Endothelial cell of umbilical vein (primary cell): ENCODE measurements at regions not wholly inside any gene's neighbourhood (a gene's known extent, or its start where the extent isn't known, plus 50 kb on each side); places are given as distances from the start of the nearest gene placed in this dataset.

Experiments
- BruUV-seq: library from RNA; stranded (reverse); fragments of 400-500 nt; replicated peaks from 2 replicates; lab custom pipeline; 2021; lab: Mats Ljungman, UMichigan
- CTCF ChIA-PET: fragments of 300-600, 350-600 bp; sonication (Branson Sonifier 250); formaldehyde crosslinking; loops from one replicate; lab custom pipeline; 2021; ENCODE audit warnings: antibody characterized with exemption, inconsistent platforms; lab: Charles Lee
- POLR2A ChIA-PET: fragments of 300-600, 350-600 bp; sonication (Branson Sonifier 250); formaldehyde crosslinking; loops from one replicate; lab custom pipeline; 2021; ENCODE audit warnings: antibody characterized with exemption, inconsistent platforms; lab: Charles Lee
- DNase-seq: peaks from one replicate; pipeline ENCODE4 v3.0.0-alpha.2; 2011; ENCODE audit warnings: low read depth, low spot score
- FAIRE-seq: peaks from 2 replicates; lab custom pipeline; 2011; peaks lifted over from hg19 to GRCh38; lab: Jason Lieb, UNC
- H2AFZ ChIP-seq: 2 replicates; pipeline ENCODE4 v1.6.0; 2012; ENCODE audit warnings: low read depth, low read length, control low read depth, inconsistent platforms
- H3K27ac ChIP-seq: 2 replicates; pipeline ENCODE4 v1.5.1; 2011; ENCODE audit warnings: low read depth, mild to moderate bottlenecking, control low read depth, low read length, moderate library complexity; ENCODE audit not compliant: insufficient read depth
- H3K27me3 ChIP-seq, 2 experiments: 2 replicates each; pipeline versions ENCODE4 v1.6.0 to v1.6.1; 2011; ENCODE audit warnings: low read length in 2 of 2, mixed read lengths in 1 of 2; ENCODE audit not compliant: control insufficient read depth in 2 of 2, insufficient read depth in 2 of 2
- H3K36me3 ChIP-seq, 2 experiments: 2 replicates in 1 of 2; 3 replicates in 1 of 2; pipeline ENCODE4 v1.5.1; 2011; ENCODE audit warnings: low read length in 2 of 2, mild to moderate bottlenecking in 1 of 2, moderate library complexity in 1 of 2; ENCODE audit not compliant: control insufficient read depth in 2 of 2, insufficient read depth in 2 of 2; ENCODE audit errors: extremely low read depth in 1 of 2
- H3K4me1 ChIP-seq: 3 replicates; pipeline ENCODE4 v1.5.1; 2011; ENCODE audit warnings: mild to moderate bottlenecking, low read length; ENCODE audit not compliant: control insufficient read depth, insufficient read depth; ENCODE audit errors: extremely low read depth
- H3K4me2 ChIP-seq: 2 replicates; pipeline ENCODE4 v1.6.1; 2011; ENCODE audit warnings: low read length, control low read depth, mixed read lengths; ENCODE audit not compliant: insufficient read depth
- H3K4me3 ChIP-seq, 3 experiments: fragments of 200-600 bp in 1 of 3; sonication (generic), shearing (Covaris generic) in 1 of 3; replicated peaks in 1 of 3; 2 replicates each; pipeline ENCODE4 v1.5.1; 2011 to 2016; ENCODE audit warnings: control low read depth in 3 of 3, low read length in 3 of 3, mild to moderate bottlenecking in 2 of 3, inconsistent platforms in 1 of 3, low read depth in 1 of 3, moderate library complexity in 1 of 3; ENCODE audit not compliant: insufficient read depth in 1 of 3
- H3K79me2 ChIP-seq: 2 replicates; pipeline ENCODE4 v1.6.0; 2012; ENCODE audit warnings: low read length, inconsistent platforms; ENCODE audit not compliant: control insufficient read depth, insufficient read depth
- H3K9ac ChIP-seq: replicated peaks from 2 replicates; pipeline ENCODE3; 2011; ENCODE audit warnings: low read length, control low read depth; ENCODE audit not compliant: insufficient read depth; ENCODE audit errors: extremely low read depth
- H3K9me1 ChIP-seq: replicated peaks from 3 replicates; pipeline ENCODE4 v1.6.0; 2011; ENCODE audit warnings: mild to moderate bottlenecking, low read length; ENCODE audit not compliant: control insufficient read depth, insufficient read depth; ENCODE audit errors: extremely low read depth
- H3K9me3 ChIP-seq: replicated peaks from 2 replicates; pipeline ENCODE4 v1.5.1; 2012; ENCODE audit warnings: low read length, inconsistent platforms; ENCODE audit not compliant: control insufficient read depth, insufficient read depth
- H4K20me1 ChIP-seq: replicated peaks from 2 replicates; pipeline ENCODE3; 2011; ENCODE audit warnings: mild to moderate bottlenecking, low read length; ENCODE audit not compliant: control insufficient read depth, insufficient read depth; ENCODE audit errors: extremely low read depth
- EZH2 ChIP-seq: IDR thresholded peaks from 2 replicates; pipeline ENCODE4 v1.6.1; 2012; ENCODE audit warnings: borderline replicate concordance, low read depth, mild to moderate bottlenecking, moderate library complexity, low read length, inconsistent platforms; ENCODE audit not compliant: severe bottlenecking
- FOS ChIP-seq: IDR thresholded peaks from 2 replicates; pipeline ENCODE4 v1.6.1; 2011; ENCODE audit warnings: mild to moderate bottlenecking, low read length, moderate library complexity, borderline replicate concordance; ENCODE audit not compliant: insufficient read depth
- GATA2 ChIP-seq: IDR thresholded peaks from 2 replicates; pipeline ENCODE4 v1.7.0; 2011; ENCODE audit warnings: low read depth, mild to moderate bottlenecking, moderate library complexity, mixed read lengths, low read length; ENCODE audit not compliant: insufficient read length, insufficient read depth
- JUN ChIP-seq: IDR thresholded peaks from 2 replicates; pipeline ENCODE4 v1.6.1; 2011; ENCODE audit warnings: borderline replicate concordance, low read depth; ENCODE audit not compliant: insufficient read length, insufficient read depth
- MYC ChIP-seq: IDR thresholded peaks from one replicate; pipeline ENCODE4 v1.6.1; 2011; ENCODE audit warnings: mild to moderate bottlenecking, low read depth, low read length
- POLR2A ChIP-seq: IDR thresholded peaks from 2 replicates; pipeline ENCODE4 v1.6.1; 2012; ENCODE audit warnings: low read depth, mild to moderate bottlenecking, control low read depth, low read length
- POLR2AphosphoS5 ChIP-seq: IDR thresholded peaks from 2 replicates; pipeline ENCODE4 v1.6.1; 2012; ENCODE audit warnings: low read depth, mild to moderate bottlenecking, control low read depth, low read length, moderate library complexity; ENCODE audit not compliant: insufficient read depth
- dilution Hi-C: fragments of 300-500 bp; cut with MboI; formaldehyde crosslinking; loops from one replicate; pipeline ENCODE4 v1.15.0; 2019; ENCODE audit warnings: low sequenced_read_pairs; ENCODE audit not compliant: extremely low pct_ligation_motif_present
- intact Hi-C: fragments of 100-400 bp; cut with micrococcal nuclease; formaldehyde crosslinking; loops from one replicate; pipeline ENCODE4 v1.10.0; 2022
- TF ChIP-seq, protein P1 (sequence below): IDR thresholded peaks from 2 replicates; pipeline ENCODE4 v1.6.1; 2011; ENCODE audit not compliant: insufficient read depth, insufficient read length
- TF ChIP-seq, protein P2 (sequence below), 2 donors: IDR thresholded peaks; 1 replicate in 1 of 2; 2 replicates in 1 of 2; pipeline ENCODE4 v1.5.1; 2011; ENCODE audit warnings: low read length in 2 of 2, mild to moderate bottlenecking in 2 of 2, moderate library complexity in 2 of 2, control low read depth in 1 of 2, inconsistent platforms in 1 of 2, low read depth in 1 of 2; ENCODE audit not compliant: insufficient read depth in 1 of 2; ENCODE audit errors: extremely low read depth in 1 of 2

DNA sequence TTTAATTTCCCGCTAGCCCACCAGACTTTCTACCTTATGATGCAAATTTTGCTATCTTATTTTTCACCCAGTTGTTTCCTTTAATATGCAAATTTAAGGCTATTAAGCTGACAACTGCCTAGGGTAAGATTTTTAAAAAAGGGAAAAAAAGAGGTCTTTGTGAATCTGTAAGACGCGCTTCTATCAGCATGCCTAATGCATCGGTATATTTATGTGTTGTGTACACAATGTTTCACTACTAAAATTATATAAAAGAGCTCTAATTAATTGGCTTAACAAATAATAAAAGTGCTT, 386.6 kb downstream of the KIF20B start:
- no peaks in the 10 kb centered on the region for H3K4me1 ChIP-seq
- FAIRE-seq (no peak), DNase-seq (no peak)
- dilution Hi-C loops, result no loop called here
- H3K4me2 ChIP-seq, result no peak overlapping the region
- BruUV-seq, result no TSS peak
- H3K9me3 ChIP-seq, result no peaks in the 10 kb centered on the region
- CTCF ChIA-PET, result interaction anchor here (0.6 to 1.3 kb wide), 2 partner anchors 10 to 232 kb away, joined by 4 to 5 read pairs; no protein-coding TSS in a partner anchor
- intact Hi-C loops, result no loop called here
- H3K9me1 ChIP-seq, result no peaks in the 10 kb centered on the region
- H4K20me1 ChIP-seq, result no peaks in the 10 kb centered on the region
- no peak overlapping the region for H3K9ac ChIP-seq
- no peaks in the 10 kb centered on the region for H3K36me3 ChIP-seq
- H3K4me3 ChIP-seq, result no peak overlapping the region
- H3K27me3 ChIP-seq, result no peaks in the 10 kb centered on the region
- POLR2A ChIA-PET, result no interaction called here
- no peak overlapping the region for H3K27ac ChIP-seq
- H2AFZ ChIP-seq, result no peak overlapping the region
- no peaks in the 10 kb centered on the region for H3K79me2 ChIP-seq
- TF ChIP-seq, protein P1, sequence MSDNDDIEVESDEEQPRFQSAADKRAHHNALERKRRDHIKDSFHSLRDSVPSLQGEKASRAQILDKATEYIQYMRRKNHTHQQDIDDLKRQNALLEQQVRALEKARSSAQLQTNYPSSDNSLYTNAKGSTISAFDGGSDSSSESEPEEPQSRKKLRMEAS, result no peak
- no peak for TF ChIP-seq JUN
- TF ChIP-seq MYC, result no peak
- no peak for TF ChIP-seq POLR2AphosphoS5
- TF ChIP-seq, protein P2, sequence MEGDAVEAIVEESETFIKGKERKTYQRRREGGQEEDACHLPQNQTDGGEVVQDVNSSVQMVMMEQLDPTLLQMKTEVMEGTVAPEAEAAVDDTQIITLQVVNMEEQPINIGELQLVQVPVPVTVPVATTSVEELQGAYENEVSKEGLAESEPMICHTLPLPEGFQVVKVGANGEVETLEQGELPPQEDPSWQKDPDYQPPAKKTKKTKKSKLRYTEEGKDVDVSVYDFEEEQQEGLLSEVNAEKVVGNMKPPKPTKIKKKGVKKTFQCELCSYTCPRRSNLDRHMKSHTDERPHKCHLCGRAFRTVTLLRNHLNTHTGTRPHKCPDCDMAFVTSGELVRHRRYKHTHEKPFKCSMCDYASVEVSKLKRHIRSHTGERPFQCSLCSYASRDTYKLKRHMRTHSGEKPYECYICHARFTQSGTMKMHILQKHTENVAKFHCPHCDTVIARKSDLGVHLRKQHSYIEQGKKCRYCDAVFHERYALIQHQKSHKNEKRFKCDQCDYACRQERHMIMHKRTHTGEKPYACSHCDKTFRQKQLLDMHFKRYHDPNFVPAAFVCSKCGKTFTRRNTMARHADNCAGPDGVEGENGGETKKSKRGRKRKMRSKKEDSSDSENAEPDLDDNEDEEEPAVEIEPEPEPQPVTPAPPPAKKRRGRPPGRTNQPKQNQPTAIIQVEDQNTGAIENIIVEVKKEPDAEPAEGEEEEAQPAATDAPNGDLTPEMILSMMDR (IDR thresholded peaks at IDR 0.05; ENCODE audit: extremely low read depth in 1 of 2, insufficient read depth in 1 of 2, low read depth in 1 of 2, low read length in 2 of 2), result no peak
- TF ChIP-seq EZH2, result no peak
- no peak for TF ChIP-seq GATA2
- TF ChIP-seq FOS, result no peak
- TF ChIP-seq POLR2A, result no peak
